Stomach smooth muscle (tissue), 2 donors: ENCODE measurements at regions not wholly inside any gene's neighbourhood (a gene's known extent, or its start where the extent isn't known, plus 50 kb on each side); places are given as distances from the start of the nearest gene placed in this dataset.

Source experiments
- H3K27ac ChIP-seq: one replicate; pipeline ENCODE4 v1.7.0; 2013; ENCODE audit warnings: mild to moderate bottlenecking, low read length, inconsistent platforms
- H3K27me3 ChIP-seq, 2 donors: one replicate each; pipeline ENCODE4 v1.7.0; 2013; ENCODE audit warnings: low read length in 2 of 2; ENCODE audit not compliant: insufficient read depth in 2 of 2, control insufficient read depth in 1 of 2
- H3K36me3 ChIP-seq, 2 donors: one replicate each; pipeline ENCODE4 v1.7.0; 2013; ENCODE audit warnings: low read length in 2 of 2; ENCODE audit not compliant: control insufficient read depth in 2 of 2, insufficient read depth in 2 of 2
- H3K4me1 ChIP-seq: one replicate; pipeline ENCODE4 v1.7.0; 2013; ENCODE audit warnings: low read length; ENCODE audit not compliant: control insufficient read depth, insufficient read depth
- H3K4me3 ChIP-seq, 2 donors: one replicate each; pipeline ENCODE4 v1.7.0; 2013; ENCODE audit warnings: low read length in 2 of 2
- H3K9ac ChIP-seq, 2 donors: one replicate each; pipeline ENCODE4 v1.7.0; 2013; ENCODE audit warnings: low read length in 2 of 2, mild to moderate bottlenecking in 1 of 2
- H3K9me3 ChIP-seq, 2 donors: one replicate each; pipeline ENCODE4 v1.7.0; 2013; ENCODE audit warnings: low read length in 2 of 2; ENCODE audit not compliant: control insufficient read depth in 2 of 2
- donor health status: healthy.
- donor health status: Pancreatic carcinoma.

GRCh38 chr5:82562696-82563240 is 284.6 kb upstream of the RPS23 start:
- Histone ChIP-seq H3K27ac (no peak overlapping the region), H3K9ac (no peak overlapping the region), H3K4me1 (no peaks in the 10 kb centered on the region), H3K4me3 (no peak overlapping the region), H3K27me3 (peaks cover 0 to 5% of the 10 kb centered on the region in 2 donors), H3K9me3 (no peaks in the 10 kb centered on the region), H3K36me3 (no peaks in the 10 kb centered on the region)

GRCh38 chr5:82561797-82562196 is 283.6 kb upstream of the RPS23 start:
- peaks cover 0 to 5% of the 10 kb centered on the region in 2 donors for H3K27me3 ChIP-seq
- H3K9ac ChIP-seq, result no peak overlapping the region
- no peak overlapping the region for H3K4me3 ChIP-seq
- H3K36me3 ChIP-seq, result no peaks in the 10 kb centered on the region
- H3K4me1 ChIP-seq, result no peaks in the 10 kb centered on the region
- no peak overlapping the region for H3K27ac ChIP-seq
- no peaks in the 10 kb centered on the region for H3K9me3 ChIP-seq

GRCh38 chr5:82560969-82561368 is 282.8 kb upstream of the RPS23 start:
- H3K9ac ChIP-seq, result no peak overlapping the region
- no peak overlapping the region for H3K27ac ChIP-seq

GRCh38 chr5:82560561-82560960 is 282.4 kb upstream of the RPS23 start:
- no peak overlapping the region for H3K27ac ChIP-seq
- H3K36me3 ChIP-seq, result no peaks in the 10 kb centered on the region
- H3K9me3 ChIP-seq, result no peaks in the 10 kb centered on the region
- H3K4me1 ChIP-seq, result no peaks in the 10 kb centered on the region
- no peak overlapping the region for H3K9ac ChIP-seq
- no peak overlapping the region for H3K4me3 ChIP-seq
- H3K27me3 ChIP-seq, result peaks cover 0 to 5% of the 10 kb centered on the region in 2 donors

More at GRCh38 chr5:82560969-82561368, 282.8 kb upstream of the RPS23 start:
- no peaks in the 10 kb centered on the region for H3K9me3 ChIP-seq
- no peaks in the 10 kb centered on the region for H3K36me3 ChIP-seq
- peaks cover 0 to 5% of the 10 kb centered on the region in 2 donors for H3K27me3 ChIP-seq
- H3K4me3 ChIP-seq, result no peak overlapping the region
- no peaks in the 10 kb centered on the region for H3K4me1 ChIP-seq

- H3K4me3 ChIP-seq, result no peak overlapping the region
- no peaks in the 10 kb centered on the region for H3K4me1 ChIP-seq
- H3K9me3 ChIP-seq, result no peaks in the 10 kb centered on the region
Observed at GRCh38 chr5:82551840-82552385, 273.8 kb upstream of the RPS23 start.

GRCh38 chr5:82551192-82551591 is 273.0 kb upstream of the RPS23 start:
- Histone ChIP-seq H3K36me3 (no peaks in the 10 kb centered on the region), H3K4me3 (no peak overlapping the region), H3K27ac (no peak overlapping the region), H3K9me3 (no peaks in the 10 kb centered on the region), H3K4me1 (no peaks in the 10 kb centered on the region), H3K9ac (no peak overlapping the region), H3K27me3 (no peaks in the 10 kb centered on the region)

More at GRCh38 chr5:82551840-82552385, 273.8 kb upstream of the RPS23 start:
- no peaks in the 10 kb centered on the region for H3K27me3 ChIP-seq
- H3K36me3 ChIP-seq, result no peaks in the 10 kb centered on the region
- no peak overlapping the region for H3K27ac ChIP-seq
- H3K9ac ChIP-seq, result no peak overlapping the region

- Histone ChIP-seq H3K9ac (no peak overlapping the region), H3K27me3 (no peaks in the 10 kb centered on the region), H3K4me3 (no peak overlapping the region), H3K4me1 (no peaks in the 10 kb centered on the region), H3K27ac (no peak overlapping the region), H3K9me3 (peaks cover 0 to 3% of the 10 kb centered on the region in 2 donors), H3K36me3 (no peaks in the 10 kb centered on the region)
Observed at GRCh38 chr5:82549263-82549662, 271.1 kb upstream of the RPS23 start.

GRCh38 chr5:82544004-82544403 is 265.9 kb upstream of the RPS23 start:
- H3K9me3 ChIP-seq, result peaks cover 0 to 3% of the 10 kb centered on the region in 2 donors
- H3K4me1 ChIP-seq, result no peaks in the 10 kb centered on the region
- H3K9ac ChIP-seq, result no peak overlapping the region
- no peak overlapping the region for H3K27ac ChIP-seq
- no peak overlapping the region for H3K4me3 ChIP-seq
- H3K36me3 ChIP-seq, result no peaks in the 10 kb centered on the region
- H3K27me3 ChIP-seq, result no peaks in the 10 kb centered on the region

- Histone ChIP-seq H3K36me3 (no peaks in the 10 kb centered on the region), H3K9me3 (peaks cover 0 to 3% of the 10 kb centered on the region in 2 donors), H3K27me3 (no peaks in the 10 kb centered on the region), H3K27ac (no peak overlapping the region), H3K9ac (no peak overlapping the region), H3K4me1 (no peaks in the 10 kb centered on the region), H3K4me3 (no peak overlapping the region)
Observed at GRCh38 chr5:82540301-82540700, 262.1 kb upstream of the RPS23 start.

- Histone ChIP-seq H3K36me3 (no peaks in the 10 kb centered on the region), H3K27ac (no peak overlapping the region)
Observed at GRCh38 chr5:82538339-82539034, 260.3 kb upstream of the RPS23 start.

More at GRCh38 chr5:82538339-82539034, 260.3 kb upstream of the RPS23 start:
- Histone ChIP-seq H3K4me3 (no peak overlapping the region), H3K4me1 (no peaks in the 10 kb centered on the region), H3K9ac (no peak overlapping the region), H3K9me3 (no peaks in the 10 kb centered on the region), H3K27me3 (no peaks in the 10 kb centered on the region)
